ENCODE measurements at regions not wholly inside any gene's neighbourhood (a gene's known extent, or its start where the extent isn't known, plus 50 kb on each side); places are given as distances from the start of the nearest gene placed in this dataset.

DNA sequence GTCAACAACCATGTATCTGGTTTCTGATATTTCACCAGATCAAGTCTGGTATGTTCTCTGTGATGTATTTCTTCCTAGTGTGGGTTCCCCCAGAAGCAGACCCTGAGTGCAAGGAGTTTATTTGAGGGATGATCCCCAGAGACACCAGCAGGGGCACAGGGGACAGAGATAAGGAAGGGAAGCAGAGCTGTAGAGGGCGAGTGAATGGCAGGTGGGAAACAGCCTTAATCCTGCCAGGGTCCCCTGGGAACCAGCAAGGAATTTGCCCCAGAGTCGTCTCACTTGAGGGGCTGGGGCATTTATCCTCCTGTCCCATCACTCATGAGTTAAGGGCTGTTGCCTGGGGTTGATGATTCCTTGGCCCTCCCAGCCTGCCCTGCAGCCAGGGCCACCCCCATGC lies 206.4 kb upstream of the BCOR start:
- peaks cover 4% of the 10 kb centered on the region for H3K36me3 Mint-ChIP-seq (ENCODE audit: low read depth)
- TF ChIP-seq, protein P1, sequence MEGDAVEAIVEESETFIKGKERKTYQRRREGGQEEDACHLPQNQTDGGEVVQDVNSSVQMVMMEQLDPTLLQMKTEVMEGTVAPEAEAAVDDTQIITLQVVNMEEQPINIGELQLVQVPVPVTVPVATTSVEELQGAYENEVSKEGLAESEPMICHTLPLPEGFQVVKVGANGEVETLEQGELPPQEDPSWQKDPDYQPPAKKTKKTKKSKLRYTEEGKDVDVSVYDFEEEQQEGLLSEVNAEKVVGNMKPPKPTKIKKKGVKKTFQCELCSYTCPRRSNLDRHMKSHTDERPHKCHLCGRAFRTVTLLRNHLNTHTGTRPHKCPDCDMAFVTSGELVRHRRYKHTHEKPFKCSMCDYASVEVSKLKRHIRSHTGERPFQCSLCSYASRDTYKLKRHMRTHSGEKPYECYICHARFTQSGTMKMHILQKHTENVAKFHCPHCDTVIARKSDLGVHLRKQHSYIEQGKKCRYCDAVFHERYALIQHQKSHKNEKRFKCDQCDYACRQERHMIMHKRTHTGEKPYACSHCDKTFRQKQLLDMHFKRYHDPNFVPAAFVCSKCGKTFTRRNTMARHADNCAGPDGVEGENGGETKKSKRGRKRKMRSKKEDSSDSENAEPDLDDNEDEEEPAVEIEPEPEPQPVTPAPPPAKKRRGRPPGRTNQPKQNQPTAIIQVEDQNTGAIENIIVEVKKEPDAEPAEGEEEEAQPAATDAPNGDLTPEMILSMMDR (IDR thresholded peaks at IDR 0.05) = no peak
- peaks cover 57% of the 10 kb centered on the region for H3K9me3 Mint-ChIP-seq
- DNase-seq = no peak
- no peak overlapping the region for H3K27ac Mint-ChIP-seq
- H3K4me3 Mint-ChIP-seq = no peak overlapping the region
- H3K4me1 Mint-ChIP-seq = peaks cover 35% of the 10 kb centered on the region
- H3K27me3 Mint-ChIP-seq (ENCODE audit: low read depth, poor library complexity) = peaks cover 7% of the 10 kb centered on the region

DNA sequence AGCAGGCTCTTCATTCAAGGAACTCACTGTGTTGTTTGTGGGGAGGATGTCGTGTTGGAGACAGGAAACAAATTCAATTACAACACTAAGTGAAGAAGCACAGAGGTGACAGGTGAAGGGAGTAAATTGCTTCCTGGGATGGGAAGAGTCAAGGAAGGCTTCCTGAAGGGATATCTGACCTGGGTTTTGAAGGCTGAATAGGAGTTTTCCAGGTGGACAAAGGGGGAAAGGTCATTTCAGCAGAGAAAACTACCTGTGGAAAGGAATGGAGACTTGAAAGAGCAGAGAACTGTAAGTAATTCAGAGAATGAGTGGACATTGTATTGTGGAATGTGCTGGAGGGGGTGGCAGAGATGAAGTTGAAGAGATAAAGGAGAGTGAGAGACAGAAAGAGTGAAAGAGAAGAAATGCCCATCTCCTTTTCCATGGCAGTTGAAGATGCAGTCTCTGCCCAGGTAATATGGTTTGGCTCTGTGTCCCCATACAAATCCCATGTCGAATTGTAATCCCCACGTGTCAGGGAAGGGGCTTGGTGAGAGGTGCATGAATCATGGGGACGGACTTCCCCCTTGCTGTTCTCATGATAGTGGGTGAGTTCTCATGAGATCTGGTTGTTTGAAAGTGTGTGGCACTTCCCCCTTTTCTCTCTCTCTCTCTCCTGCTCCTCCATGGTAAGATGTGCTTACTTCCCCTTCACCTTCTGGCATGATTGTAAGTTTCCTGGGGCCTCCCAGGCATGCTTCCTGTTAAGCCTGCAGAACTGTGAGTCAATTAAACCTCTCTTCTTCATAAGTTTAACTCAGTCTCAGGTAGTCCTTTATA lies 205.7 kb upstream of the BCOR start:
- peaks cover 4% of the 10 kb centered on the region for H3K36me3 Mint-ChIP-seq (ENCODE audit: low read depth)
- DNase-seq = no peak
- H3K4me3 Mint-ChIP-seq = no peak overlapping the region
- TF ChIP-seq, protein P1 (IDR thresholded peaks at IDR 0.05) = no peak
- peaks cover 6% of the 10 kb centered on the region for H3K27me3 Mint-ChIP-seq (ENCODE audit: low read depth, poor library complexity)
- H3K27ac Mint-ChIP-seq = no peak overlapping the region
- H3K9me3 Mint-ChIP-seq = peaks cover 50% of the 10 kb centered on the region
- peaks cover 42% of the 10 kb centered on the region for H3K4me1 Mint-ChIP-seq

DNA sequence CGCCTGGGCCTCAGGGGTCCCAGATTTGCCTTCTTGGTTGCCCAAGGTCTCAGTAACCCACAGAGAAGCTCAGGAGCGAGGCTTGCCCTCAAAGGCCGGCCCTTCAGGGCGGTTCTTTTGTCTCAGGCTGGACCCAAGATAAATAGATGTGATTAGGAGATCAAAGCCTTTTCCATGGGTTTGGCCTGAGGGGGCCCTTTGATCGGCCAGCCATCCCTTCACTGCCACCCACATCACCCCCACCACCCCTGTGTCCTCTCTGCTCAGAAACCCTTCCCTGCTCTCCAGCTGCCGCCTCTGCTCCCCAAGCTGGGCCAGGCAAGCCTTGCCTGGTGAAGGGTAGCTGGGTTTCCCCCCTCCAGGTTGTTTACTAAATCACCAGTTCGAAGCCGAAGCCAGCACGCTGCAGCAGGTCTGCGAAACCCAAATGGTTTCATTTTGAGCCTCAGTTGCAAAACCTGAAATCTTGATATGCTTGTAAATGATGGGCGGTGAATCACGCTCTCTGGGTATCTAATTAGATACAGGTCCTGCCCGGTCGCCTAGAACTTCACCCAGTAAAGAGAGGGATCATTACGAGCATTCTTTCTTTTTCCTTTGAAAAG lies 202.6 kb upstream of the BCOR start:
- TF ChIP-seq, protein P1 (IDR thresholded peaks at IDR 0.05) = no peak
- Mint-ChIP-seq H3K27ac (no peak overlapping the region), H3K9me3 (peaks cover 32% of the 10 kb centered on the region), H3K4me3 (no peak overlapping the region), H3K4me1 (peaks cover 59% of the 10 kb centered on the region), H3K27me3 (ENCODE audit: low read depth, poor library complexity) (peaks cover 4% of the 10 kb centered on the region), H3K36me3 (ENCODE audit: low read depth) (no peaks in the 10 kb centered on the region)
- DNase-seq = no peak

DNA sequence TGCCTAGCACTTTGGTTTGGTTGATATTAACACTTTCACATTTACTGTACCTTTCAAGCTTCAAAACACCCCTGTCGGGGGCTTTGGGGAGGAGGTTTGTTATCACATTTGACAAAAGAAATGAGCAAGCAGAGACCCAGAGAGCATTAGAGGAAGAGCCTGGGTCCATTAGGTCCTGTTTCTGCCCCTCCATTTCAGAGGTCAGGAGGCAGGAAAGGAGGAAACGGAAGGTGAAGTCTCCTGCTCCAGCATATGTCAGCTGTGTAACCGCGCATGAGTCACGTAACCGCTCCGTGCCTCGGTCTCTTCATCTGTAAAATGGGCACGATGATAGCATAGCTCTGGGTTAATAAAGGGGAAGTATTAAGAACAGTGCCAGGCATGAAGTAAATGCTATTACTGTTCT lies 201.9 kb upstream of the BCOR start:
- H3K4me3 Mint-ChIP-seq = no peak overlapping the region
- TF ChIP-seq, protein P1 (IDR thresholded peaks at IDR 0.05) = no peak
- H3K36me3 Mint-ChIP-seq (ENCODE audit: low read depth) = no peaks in the 10 kb centered on the region
- H3K4me1 Mint-ChIP-seq = peaks cover 59% of the 10 kb centered on the region
- H3K27me3 Mint-ChIP-seq (ENCODE audit: low read depth, poor library complexity) = peaks cover 4% of the 10 kb centered on the region
- DNase-seq = no peak
- H3K27ac Mint-ChIP-seq = peak overlapping the region; percentile 57
- H3K9me3 Mint-ChIP-seq = peaks cover 28% of the 10 kb centered on the region

DNA sequence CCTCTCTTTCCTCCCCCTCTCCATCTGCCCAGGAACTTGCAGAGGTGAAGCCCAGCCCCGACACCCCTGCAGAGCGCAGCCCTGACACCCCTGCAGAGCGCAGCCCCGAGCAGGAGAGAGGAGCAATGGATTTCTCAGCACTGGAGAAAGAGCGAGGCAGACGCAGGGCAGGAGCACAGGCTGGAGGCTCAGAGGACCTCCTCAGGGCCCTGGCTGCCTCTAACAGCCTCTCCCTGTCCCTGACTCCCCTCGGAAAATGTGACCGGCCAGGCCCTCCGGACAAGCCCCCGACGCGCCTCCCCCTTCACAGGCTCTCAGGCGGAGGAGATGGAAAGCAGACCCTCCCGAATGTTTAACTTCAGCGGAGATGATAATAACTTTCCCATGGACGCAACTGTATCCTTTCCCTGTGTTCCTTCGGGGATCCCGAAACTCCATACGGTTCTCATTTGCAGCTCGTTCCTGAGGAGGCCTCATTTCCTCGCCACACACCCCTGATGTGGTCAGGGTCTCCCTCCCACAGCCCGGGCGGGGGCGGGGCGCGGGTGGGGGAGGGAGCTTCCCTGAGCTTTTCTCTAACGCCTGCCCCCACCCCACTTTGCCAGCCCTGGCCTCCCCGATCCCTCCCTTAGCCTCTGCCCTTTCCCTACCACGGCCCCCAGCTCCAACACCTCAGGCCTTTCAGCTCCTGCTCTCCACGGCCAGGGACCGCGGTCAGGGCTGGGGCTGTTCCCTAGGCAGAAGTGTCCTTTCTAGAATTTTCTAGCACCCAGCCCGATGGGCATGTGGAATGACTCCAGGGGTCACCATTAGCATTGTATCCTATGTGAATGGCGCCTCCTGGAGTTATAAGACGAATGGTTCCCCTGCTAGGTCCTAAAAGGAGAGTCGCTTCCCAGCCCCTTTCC lies 201.1 kb upstream of the BCOR start:
- TF ChIP-seq, protein P1 (IDR thresholded peaks at IDR 0.05) = peak; percentile 28
- Mint-ChIP-seq H3K9me3 (peaks cover 25% of the 10 kb centered on the region), H3K36me3 (ENCODE audit: low read depth) (no peaks in the 10 kb centered on the region), H3K27ac (peak overlapping the region; percentile 59), H3K27me3 (ENCODE audit: low read depth, poor library complexity) (peaks cover 4% of the 10 kb centered on the region), H3K4me1 (peaks cover 57% of the 10 kb centered on the region), H3K4me3 (peak overlapping the region; percentile 60)
- DNase-seq = peak; percentile 51

Data from nephron progenitor cell (in vitro differentiated cells).